Activated CD8-positive, alpha-beta memory T cell treated with anti-CD3 and anti-CD28 coated beads for 4 hours (primary cell): ENCODE measurements at regions not wholly inside any gene's neighbourhood (a gene's known extent, or its start where the extent isn't known, plus 50 kb on each side); places are given as distances from the start of the nearest gene placed in this dataset.

Experiments used
- DNase-seq, 2 donors: peaks; one replicate each; pipeline ENCODE4 v3.0.0-alpha.2; 2020; ENCODE audit warnings: low read depth in 2 of 2

DNA sequence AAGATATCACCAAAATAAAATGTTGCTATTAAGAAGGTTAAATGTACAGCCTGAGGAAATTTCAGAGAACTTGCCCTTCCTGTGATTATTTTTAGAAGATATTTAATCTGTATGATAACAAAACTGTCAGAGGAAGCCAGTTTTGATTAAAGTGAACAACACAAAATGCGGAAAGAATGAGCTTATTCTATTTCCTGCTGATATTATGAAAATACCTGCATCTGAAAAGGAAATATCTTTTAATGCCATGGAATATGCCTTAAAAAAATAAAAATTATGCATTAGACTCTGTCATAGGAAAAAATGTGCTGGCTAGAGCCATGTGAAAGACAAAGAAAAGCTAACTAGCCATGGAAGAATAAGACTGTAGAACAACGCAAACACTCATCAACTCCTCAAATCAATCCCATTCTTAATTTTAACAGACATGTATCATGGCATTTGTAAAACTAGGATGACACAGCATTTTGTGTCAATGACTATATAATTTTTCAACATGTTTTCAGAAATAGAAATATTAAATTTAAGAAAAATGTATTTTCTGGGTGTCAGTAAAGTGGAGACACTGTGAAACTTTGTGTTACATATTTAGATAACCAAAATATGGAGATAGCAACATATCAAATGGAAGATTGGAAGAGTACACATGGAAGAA, 1768.2 kb downstream of the SUCLG1 start:
- no peak for DNase-seq

DNA sequence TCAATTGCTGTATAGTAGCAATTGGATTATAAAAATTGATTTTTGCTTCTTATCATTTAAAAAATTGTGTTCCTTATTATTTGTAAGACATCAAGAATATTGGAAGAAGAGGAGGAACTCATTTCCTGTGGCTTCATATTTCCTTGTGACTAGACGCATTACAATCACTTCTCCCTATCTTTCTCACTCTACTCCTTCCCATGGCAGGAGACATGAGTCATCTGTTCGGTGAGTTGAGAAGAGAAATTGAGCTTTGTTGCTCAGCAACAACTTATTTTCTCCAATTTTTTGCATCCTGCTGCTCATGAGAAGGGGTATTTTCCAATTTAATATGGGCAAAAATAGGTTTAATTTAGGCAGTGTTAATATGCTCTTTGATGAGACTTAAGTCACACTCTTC, 1783.9 kb downstream of the SUCLG1 start:
- no peak for DNase-seq

DNA sequence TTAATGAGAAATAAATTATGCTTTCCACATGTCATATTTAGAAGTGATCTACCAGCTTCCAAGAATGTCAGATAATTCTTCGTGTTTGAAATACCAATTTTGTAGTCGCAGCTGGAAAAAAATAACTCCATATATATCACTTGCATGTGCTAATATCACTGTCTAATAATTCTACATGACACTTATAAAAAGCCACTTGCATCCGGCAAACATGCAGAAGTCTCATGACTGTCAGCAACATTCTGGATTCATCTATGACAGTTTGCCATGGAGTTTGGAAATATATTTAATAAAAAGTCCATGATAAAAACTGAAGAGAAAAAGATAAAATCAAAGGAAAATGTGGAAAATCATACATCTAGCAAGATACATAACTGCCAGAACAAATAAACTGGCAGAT, 1784.4 kb downstream of the SUCLG1 start:
- no peak for DNase-seq

DNA sequence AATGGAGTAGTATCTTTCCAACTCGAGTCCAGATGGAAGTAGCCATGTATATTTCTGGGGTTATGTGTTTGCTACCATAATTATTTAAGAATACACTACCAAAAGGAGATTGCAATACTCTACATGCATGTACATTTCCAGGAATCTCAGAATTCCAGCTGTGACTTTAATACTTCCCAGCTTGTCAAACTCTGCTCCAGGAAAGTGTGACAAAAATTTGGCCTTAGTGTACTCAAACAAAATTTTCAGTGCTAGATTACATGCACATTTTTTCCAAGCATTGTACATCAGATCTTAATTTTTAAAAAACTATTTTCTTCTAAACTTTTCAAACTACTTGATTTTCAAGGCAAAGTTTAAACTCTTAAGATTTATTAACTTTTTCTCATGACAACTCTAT, 1791.6 kb downstream of the SUCLG1 start:
- DNase-seq: no peak

DNA sequence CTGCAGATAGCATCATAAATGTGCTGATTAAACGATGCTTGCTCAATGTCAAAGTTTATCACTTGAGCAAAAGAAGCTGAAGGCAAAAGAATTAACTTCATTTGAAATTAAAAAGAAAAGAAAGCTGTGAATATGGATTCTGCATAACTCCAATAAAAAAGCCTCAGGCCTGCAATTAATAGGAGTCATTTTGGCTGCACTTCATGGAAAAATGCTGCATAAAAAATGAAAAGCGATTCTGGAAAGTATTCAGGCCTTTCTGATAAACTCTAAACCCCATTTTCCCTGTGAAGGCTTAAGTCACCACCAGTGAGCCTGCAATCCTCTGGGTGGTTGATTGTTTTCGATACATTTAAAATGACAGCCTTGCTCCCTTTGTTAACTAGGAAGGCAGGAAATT, 1793.4 kb downstream of the SUCLG1 start:
- DNase-seq: no peak

DNA sequence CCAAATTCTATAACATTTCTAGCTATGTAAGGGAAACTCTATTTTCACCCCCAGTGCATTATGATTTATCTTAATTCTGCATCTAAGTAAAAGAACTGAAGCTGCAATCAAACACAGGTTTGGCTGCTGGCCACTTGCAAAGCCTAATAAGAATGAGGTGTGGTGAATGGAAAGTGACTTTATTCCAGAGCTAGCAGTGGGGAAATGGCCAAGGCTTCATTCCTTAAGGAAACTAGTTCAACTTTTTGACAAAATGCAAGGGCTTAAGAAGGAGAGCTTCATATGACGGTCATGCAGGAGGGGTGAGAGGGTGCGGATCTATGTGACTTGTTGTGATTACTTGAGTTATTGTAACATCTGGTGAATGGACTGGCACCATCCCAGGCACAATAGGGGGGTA, 1802.0 kb downstream of the SUCLG1 start:
- no peak for DNase-seq

DNA sequence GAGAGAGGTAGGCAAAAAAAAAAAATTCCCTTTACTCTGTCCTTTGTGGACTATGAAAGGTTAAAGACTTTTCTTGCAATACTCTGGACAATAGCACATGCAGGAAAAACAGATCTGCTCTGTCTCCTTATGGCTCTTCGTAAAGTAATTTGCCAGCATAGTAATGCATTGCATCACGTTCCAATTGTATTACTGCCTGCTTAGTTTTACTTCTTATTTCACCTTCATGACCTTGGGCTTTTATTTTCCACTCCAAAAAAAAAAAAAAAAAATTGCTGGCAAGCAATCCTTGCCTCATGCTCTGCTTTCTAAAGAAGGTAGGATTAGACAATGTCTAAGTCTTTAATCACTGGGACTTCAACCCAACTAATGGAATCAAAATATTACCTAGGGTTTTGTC, 1802.7 kb downstream of the SUCLG1 start:
- no peak for DNase-seq

DNA sequence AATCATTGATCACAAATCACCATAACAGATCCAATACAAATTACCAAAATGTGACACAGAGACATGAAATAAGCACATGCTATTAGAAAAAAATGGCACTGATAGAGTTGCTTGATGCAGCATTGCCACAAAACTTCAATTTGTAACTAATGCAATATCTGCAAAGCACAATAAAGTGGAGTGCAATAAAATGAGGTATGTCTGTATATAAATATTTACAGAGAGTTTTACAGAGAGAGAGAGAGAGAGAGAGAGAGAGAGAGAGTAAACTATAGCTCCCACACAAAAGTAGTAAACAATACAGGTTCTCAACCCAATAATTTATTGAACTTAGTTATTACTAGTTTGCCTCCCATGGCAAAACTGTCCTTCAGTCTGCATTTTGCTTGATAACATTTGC, 1807.0 kb downstream of the SUCLG1 start:
- DNase-seq: no peak

DNA sequence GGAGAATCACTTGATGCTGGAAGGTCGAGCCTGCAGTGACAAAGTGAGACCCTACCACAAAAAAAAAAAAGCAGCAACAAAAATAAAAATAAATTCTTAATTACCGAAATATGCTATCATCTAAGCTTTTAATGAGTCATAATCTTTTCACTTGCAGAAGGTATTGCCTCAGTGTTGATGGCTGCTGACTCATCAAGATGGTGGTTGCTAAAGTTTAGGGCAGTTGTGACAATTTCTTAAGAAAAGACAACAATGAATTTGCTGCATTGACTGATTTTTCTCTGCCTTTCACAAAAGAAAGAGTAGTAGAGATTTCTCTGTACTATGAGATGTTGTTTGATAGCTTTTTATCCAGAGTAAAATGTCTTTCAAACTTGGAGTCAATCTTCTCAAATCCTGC, 1809.0 kb downstream of the SUCLG1 start:
- DNase-seq: no peak

DNA sequence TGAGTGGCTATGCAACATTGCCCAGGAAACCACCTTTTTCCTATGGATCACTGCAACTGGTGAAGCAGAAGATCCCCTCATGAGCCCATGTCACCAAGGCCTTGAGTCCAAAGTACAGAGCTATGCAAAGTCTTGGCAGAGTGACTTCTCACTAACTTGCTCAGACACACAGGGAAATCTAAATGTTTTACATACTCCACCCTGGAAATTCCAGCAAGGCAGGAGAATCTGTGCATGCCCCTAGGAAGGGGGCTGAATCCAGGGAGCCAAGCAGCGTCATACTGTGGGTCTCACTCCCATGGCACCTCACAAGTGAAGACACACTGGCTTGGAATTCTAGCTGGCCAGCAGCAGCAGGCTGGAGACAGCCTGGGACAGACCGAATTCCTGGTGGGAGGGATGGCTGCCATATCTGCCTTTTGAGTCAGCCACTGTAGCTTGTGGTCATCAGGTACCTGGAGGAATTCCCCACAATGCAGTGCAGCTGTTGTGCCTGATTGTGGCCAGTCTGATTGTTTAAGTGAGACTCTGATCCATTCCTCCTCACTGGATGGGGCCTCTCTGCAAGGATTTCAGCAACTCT, 1817.4 kb downstream of the SUCLG1 start:
- DNase-seq: no peak

DNA sequence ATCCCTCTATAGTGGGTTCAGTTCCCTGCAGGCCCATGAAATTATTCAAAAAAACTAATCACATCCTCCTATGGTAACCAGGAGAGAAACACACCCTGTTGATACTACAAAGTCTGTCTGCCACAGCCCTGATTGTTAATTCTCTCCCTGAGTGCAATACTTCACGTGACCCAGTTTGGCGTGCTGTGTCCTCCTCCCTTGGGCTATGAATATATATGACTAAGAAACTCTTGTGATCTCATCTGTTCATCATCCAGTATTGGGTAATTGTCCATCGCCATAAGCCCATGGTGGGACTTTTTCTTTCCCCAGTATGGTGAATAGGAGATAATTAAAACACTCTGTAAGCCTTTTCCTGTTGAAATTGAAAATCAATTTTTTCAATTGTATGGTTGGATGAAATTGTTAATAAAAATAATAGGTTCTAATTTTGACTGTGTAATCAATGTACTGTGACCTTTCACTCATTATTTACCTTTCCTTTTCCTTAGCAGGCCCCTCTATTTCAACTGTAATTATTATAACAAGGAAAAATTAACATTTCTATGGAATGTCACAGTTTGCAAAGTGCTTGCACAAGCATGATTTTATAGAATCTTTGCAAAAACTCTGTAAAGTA, 1822.6 kb downstream of the SUCLG1 start:
- DNase-seq: no peak

DNA sequence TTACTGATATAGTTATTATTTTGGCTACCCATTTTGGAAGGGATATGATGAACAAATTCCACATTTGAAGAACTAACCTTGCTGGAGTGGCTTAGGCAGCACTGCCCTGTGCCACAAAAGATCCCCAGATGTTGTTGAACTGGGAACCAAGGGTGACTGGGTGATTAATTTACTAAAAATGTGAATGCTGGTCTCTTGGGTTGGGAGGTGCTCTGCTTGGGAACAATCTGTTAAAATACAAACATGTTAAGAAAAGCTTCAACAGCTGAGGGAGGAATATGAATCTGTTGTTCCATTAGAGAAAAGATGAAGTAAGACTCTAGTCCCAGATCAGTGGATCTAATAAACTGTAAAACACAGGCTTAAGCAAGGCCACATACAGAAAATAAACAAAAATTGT, 1860.1 kb downstream of the SUCLG1 start:
- no peak for DNase-seq

DNA sequence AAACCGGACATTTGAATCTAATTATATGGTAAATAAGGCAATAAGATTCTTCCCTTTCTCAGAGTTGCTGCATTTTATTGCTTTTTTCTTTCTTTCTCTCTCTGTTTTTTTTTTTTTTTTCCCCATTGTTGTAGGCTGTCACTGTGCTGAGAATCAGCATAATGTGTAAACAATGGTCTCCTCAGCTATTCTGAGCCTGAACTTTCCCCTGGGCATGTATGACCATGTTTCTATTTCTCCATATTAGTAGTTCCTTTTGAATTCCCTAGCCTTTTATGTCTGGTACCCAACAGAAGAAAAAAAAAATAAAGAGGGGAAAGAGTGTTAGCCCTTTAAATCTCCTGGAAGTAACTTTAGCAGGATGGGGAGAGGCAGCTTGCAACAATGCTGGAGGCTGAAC, 1862.5 kb downstream of the SUCLG1 start:
- no peak for DNase-seq

DNA sequence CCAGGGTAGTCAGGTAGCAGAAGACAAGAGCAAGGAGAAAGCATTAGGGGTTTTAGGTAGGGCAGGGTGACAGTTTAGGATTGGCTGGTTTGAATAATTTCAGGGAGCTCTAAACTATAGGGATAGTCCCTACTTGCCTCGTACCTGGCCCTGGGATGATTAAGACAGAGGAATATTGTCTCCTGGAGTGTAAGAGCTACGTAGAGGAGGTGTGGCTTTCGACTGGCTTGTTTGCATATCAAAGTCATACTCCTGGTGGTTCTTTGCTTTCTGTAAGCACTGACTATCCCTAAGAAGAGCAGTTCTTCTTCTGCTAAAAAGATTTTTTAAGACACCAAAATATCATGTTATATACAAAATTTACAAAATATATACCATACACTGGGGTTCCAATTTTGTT, 1867.4 kb downstream of the SUCLG1 start:
- DNase-seq: no peak

DNA sequence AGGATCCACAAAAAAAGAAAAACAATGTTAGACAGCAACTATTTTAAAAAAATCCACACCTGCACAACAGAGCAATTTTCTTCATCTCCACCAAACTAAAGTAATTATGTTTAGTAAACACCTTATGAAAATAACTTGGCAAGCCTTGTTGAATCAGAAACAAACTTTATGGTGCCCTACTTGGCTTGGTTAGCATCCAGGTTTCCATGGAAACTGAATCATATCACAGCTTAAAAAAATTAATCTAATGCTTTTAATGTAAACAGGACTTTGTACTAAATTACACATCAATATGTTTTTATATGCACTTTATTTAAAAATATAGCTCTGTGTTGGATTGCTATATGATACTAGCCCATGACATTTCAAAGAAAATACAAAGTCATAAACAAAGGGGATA, 1882.4 kb downstream of the SUCLG1 start:
- no peak for DNase-seq

DNA sequence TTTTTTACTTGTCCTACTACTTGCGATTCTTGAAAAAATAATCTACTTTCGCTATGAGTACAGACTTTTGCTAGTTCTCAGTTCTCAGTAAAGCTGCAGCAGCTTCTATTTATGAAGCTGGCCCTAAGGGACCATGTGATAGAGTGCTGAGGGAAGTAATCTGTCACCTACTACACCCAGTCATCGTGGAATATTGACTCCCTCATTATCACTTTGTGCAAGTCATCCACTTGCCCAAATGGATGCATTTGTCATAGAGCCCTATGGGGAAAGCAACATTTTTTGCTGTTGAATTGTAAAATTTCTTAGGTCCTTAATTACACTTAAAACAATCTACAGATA, 1919.8 kb downstream of the SUCLG1 start:
- DNase-seq: no peak

DNA sequence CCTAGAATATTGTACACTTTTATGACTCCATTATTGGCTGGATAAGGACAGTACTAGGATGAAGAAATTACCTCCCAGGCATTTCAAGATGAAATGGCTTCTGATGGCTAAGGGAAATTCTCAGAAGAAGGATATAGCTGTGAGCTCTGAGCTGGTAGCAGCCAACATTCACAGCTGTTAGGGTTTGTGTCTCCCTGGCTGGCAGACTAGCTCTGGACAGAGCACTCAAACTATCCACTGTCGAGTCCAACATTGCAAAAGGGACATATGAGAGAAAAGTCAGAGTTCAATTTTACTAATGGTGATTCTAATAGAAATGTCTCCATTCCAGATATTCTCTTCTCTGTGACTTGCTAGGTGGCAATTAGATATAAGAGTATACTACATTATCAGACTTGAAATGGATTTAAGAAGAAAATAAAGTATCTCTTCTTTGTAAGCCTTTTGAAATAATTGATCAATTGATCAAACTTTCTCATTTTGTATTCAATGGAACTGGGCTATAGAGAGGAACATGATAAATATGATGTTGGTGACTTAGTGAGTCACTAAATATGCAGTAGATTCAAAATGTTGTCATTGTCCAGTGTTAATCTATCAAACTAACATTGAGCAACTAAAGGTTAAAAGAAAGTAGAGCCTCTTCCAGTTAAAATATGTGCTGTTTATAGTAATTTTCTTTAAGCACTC, 1920.3 kb downstream of the SUCLG1 start:
- no peak for DNase-seq

DNA sequence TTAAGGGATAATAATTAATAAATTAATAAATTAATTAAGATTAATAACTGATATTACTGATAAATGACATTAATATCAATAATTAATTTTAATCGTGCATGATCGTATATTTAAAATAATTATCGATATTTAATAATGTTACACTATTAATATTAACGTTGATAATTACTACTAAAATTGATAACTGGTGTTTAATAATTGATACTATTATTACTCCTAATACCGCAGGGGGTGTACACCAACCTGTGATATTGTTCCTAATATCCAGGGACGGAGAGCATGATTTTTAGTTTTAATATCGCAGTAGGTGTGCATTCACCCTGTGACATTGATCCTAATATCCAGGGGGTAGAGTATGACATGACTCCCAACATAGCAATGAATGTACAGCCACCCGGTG, 1930.8 kb downstream of the SUCLG1 start:
- DNase-seq: no peak

DNA sequence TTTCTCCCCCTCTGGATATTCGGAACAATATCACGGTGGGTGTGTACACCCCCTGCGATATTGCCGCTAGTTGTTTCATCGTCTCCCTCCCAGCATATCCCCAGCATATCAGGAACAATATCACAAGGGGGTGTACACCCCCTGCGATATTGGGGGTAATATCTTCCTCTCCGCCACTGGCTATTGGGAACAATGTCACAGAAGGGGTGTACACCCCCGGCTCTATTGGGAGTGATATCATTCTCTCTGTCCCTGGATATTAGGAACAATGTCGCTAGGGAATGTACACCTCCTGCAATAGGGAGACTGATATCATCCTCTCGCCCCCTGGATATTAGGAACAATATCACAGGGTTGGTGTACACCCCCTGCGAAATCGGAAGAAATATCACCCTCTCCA, 1932.0 kb downstream of the SUCLG1 start:
- DNase-seq: no peak

DNA sequence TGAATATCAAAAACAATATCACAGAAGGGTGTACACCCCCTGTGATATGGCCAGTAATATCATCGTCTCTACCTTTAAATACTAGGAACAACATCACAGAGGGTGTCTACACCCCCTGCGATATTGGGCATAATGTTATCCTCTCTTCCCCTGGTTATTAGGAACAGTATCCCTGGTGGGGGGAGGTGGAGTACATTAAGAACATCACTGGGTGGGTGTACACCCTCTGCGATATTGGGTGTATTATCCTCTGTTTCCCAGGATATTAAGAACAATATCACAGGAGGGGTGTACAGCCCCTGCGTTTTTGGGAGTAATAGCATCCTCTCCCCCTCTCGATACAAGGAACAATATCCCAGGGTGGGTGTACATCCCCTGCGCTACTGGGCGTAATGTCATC, 1932.8 kb downstream of the SUCLG1 start:
- no peak for DNase-seq

DNA sequence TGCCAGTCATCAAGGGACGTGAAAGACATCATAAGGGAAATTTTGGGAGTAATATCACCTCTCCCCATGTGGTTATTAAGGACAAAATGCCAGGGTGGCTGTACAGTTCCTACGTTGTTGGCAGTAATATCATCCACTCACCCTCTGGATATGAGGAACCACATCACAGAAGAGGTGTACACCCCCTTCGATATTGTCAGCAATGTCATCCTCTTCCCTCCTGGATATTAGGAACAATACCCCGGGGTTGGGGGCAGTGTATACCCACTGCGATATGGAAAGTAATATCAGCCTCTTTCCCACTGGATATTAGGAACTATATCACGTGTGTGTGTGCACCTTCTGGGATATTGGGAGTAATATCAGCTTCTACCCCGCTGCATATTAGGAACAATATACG, 1933.3 kb downstream of the SUCLG1 start:
- no peak for DNase-seq

DNA sequence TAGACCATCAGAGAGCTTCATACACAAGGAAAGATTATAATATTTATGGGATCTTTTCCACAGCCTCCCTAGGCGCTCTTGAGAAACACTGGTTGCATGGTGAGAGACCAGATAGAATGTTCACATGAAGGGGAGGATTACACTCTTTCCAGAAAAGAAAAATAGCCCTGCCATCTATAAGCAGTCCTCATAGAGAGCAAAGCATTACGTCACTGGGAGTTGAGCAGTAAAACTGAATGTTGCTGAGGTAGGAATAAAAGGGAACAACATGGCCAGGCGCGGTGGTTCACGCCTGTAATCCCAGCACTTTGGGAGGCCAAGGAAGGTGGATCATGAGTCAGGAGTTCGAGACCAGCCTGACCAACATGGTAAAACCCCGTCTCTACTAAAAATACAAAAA, 1934.3 kb downstream of the SUCLG1 start:
- DNase-seq: no peak

DNA sequence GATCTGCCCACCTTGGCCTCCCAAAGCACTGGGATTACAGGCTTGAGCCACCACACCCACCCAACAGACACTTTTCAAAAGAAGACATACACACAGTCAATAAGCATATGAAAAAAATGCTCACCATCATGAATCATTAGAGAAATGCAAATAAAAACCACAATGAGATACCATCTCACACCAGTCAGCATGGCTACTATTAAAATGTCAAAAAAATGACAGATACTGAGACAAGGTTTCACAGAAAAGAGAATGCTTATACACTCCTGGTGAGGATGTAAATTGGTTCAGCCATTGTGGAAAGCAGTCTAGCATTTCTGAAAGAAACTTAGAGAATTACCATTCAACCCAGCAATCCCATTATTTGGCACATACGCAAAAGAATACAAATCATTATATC, 1947.2 kb downstream of the SUCLG1 start:
- no peak for DNase-seq
